GM12872 (cell line): ENCODE measurements at regions not wholly inside any gene's neighbourhood (a gene's known extent, or its start where the extent isn't known, plus 50 kb on each side); places are given as distances from the start of the nearest gene placed in this dataset.

Experiments
- TF ChIP-seq, protein P1 (sequence below): IDR thresholded peaks from 3 replicates; pipeline ENCODE4 v1.5.1; 2011; ENCODE audit warnings: low read depth, mild to moderate bottlenecking, low read length, moderate library complexity; ENCODE audit not compliant: insufficient read depth

GRCh38 chr14:54168489-54168888 is 211.9 kb upstream of the BMP4 start:
- TF ChIP-seq, protein P1, sequence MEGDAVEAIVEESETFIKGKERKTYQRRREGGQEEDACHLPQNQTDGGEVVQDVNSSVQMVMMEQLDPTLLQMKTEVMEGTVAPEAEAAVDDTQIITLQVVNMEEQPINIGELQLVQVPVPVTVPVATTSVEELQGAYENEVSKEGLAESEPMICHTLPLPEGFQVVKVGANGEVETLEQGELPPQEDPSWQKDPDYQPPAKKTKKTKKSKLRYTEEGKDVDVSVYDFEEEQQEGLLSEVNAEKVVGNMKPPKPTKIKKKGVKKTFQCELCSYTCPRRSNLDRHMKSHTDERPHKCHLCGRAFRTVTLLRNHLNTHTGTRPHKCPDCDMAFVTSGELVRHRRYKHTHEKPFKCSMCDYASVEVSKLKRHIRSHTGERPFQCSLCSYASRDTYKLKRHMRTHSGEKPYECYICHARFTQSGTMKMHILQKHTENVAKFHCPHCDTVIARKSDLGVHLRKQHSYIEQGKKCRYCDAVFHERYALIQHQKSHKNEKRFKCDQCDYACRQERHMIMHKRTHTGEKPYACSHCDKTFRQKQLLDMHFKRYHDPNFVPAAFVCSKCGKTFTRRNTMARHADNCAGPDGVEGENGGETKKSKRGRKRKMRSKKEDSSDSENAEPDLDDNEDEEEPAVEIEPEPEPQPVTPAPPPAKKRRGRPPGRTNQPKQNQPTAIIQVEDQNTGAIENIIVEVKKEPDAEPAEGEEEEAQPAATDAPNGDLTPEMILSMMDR: no peak

- TF ChIP-seq, protein P1: no peak
Observed at GRCh38 chr14:54169254-54169924, 212.8 kb upstream of the BMP4 start.

GRCh38 chr14:54170301-54170700 is 213.7 kb upstream of the BMP4 start:
- TF ChIP-seq, protein P1: no peak

GRCh38 chr14:54172114-54172513 is 215.5 kb upstream of the BMP4 start:
- TF ChIP-seq, protein P1: no peak

DNA sequence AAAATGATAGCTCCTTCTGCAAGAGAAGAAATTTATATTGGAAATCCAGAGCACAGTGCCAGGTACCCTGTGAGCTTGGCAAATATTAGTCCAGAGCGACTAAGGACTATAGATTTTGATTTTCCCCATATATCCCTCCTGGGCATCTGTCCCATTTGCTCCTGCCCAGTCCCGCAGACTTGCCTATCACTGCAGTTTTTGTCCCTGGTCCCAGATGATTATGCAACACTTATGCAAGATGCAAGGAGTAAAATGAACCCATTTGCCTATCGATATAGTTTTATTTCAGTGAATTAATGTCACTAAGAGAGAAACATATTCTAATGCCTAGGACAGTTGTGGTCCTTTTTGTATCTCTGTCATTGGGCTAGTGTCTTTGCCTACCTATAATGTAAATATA is 215.9 kb upstream of the BMP4 start:
- TF ChIP-seq, protein P1: no peak

DNA sequence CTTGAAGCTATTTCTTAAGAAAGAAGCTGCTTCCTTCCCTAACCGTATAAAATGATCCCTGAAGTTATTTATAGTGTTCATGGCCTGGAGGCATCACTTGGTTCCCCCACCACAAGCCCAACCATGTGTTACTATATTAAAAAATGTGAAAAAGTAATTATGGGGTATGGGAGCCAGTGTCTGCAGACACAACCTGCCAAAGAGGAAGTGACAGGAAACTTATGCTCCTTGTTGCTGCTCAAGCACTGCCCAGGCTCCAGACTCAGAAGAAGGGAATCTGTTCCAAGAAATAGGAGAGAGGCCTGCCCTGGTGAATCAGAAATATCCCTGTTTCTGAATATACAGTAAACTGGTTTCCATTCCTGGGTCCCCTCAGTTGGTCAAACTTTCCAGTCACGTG is 217.2 kb upstream of the BMP4 start:
- TF ChIP-seq, protein P1: no peak

- TF ChIP-seq, protein P1: no peak
Observed at GRCh38 chr14:54174457-54174856, 217.8 kb upstream of the BMP4 start.
